ENCODE measurements at regions not wholly inside any gene's neighbourhood (a gene's known extent, or its start where the extent isn't known, plus 50 kb on each side); places are given as distances from the start of the nearest gene placed in this dataset.

DNA sequence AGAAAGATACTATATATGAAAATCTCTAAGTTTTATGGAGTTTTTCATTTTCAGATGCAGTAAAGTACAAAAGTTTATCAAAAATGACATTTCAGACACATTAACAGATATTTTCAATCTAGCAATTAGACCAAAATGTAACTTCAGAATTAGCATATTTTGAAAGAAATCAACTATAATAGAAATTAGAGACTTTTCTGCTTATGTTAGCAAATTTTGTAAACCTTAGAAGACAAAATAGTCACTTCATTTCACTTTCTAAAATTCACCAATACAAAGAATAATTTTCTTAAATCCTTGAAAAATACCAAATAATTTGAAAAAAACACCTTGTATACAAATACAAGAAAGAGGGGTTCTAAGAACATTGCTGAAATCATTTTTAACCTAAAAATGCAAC, 135.8 kb upstream of the FIBIN start:
- Histone ChIP-seq H3K27me3 (ENCODE audit: insufficient read depth, low read length) (no peaks in the 10 kb centered on the region), H3K9ac (ENCODE audit: low read length) (no peak overlapping the region), H3K36me3 (ENCODE audit: control insufficient read depth in 1 of 2, insufficient read depth in 2 of 2, low read length in 2 of 2) (no peaks in the 10 kb centered on the region; a peak in 1 of 4 replicates), H3K27ac (ENCODE audit: low read depth, low read length) (no peak overlapping the region), H4K20me1 (ENCODE audit: insufficient read depth) (no peaks in the 10 kb centered on the region), H3K4me3 (replicated peaks in 1 of 2; ENCODE audit: low read depth in 1 of 2, low read length in 2 of 2) (no peak overlapping the region), H3K4me1 (ENCODE audit: control insufficient read depth in 1 of 2, insufficient read depth in 2 of 2, low read length in 2 of 2) (no peaks in the 10 kb centered on the region), H3K9me3 (ENCODE audit: control insufficient read depth in 1 of 2, insufficient read depth in 1 of 2, low read depth in 1 of 2, low read length in 2 of 2) (peaks cover 0 to 7% of the 10 kb centered on the region in 2 experiments; a peak in 1 of 4 replicates), H3K9me2 (ENCODE audit: insufficient read depth) (no peaks in the 10 kb centered on the region), H2AFZ (ENCODE audit: low read depth, low read length, poor library complexity, severe bottlenecking) (no peak overlapping the region), H3K4me2 (ENCODE audit: low read length) (no peak overlapping the region), H3K79me2 (ENCODE audit: insufficient read depth, low read length) (no peaks in the 10 kb centered on the region)
- ChIA-PET POLR2A (no interaction called here), CTCF (no interaction called here), RAD21 (ENCODE audit: low non-redundant PET in 1 of 2, low total read pairs in 2 of 2, uncharacterized antibody in 2 of 2, unreplicated experiment in 2 of 2) (no interaction called here)
- intact Hi-C loops (cut with micrococcal nuclease), result no loop called here
- no TSS peak for BruUV-seq (replicated peaks)
- ATAC-seq (no peak), DNase-seq (ENCODE audit: low read depth, low spot score) (no peak)
- TF ChIP-seq MAX (IDR thresholded peaks at IDR 0.05) (no peak), CTCF (IDR thresholded peaks at IDR 0.05 in 2 of 3, conservative IDR thresholded peaks at IDR 0.05 in 1 of 3; ENCODE audit: borderline replicate concordance in 1 of 3, insufficient read depth in 1 of 3, low read depth in 2 of 3, low read length in 2 of 3) (no peak), SP1 (IDR thresholded peaks at IDR 0.05; ENCODE audit: low read depth) (no peak)

GRCh38 chr11:26859416-26859815, 134.5 kb upstream of the FIBIN start:
- Histone ChIP-seq H4K20me1 (ENCODE audit: insufficient read depth) (no peaks in the 10 kb centered on the region), H3K9ac (ENCODE audit: low read length) (no peak overlapping the region), H3K4me1 (ENCODE audit: control insufficient read depth in 1 of 2, insufficient read depth in 2 of 2, low read length in 2 of 2) (no peaks in the 10 kb centered on the region), H3K4me3 (replicated peaks in 1 of 2; ENCODE audit: low read depth in 1 of 2, low read length in 2 of 2) (no peak overlapping the region), H3K9me2 (ENCODE audit: insufficient read depth) (no peaks in the 10 kb centered on the region), H3K9me3 (ENCODE audit: control insufficient read depth in 1 of 2, insufficient read depth in 1 of 2, low read depth in 1 of 2, low read length in 2 of 2) (peaks cover 0 to 8% of the 10 kb centered on the region in 2 experiments; a peak in 1 of 4 replicates), H3K79me2 (ENCODE audit: insufficient read depth, low read length) (no peaks in the 10 kb centered on the region), H2AFZ (ENCODE audit: low read depth, low read length, poor library complexity, severe bottlenecking) (no peak overlapping the region), H3K27ac (ENCODE audit: low read depth, low read length) (no peak overlapping the region), H3K4me2 (ENCODE audit: low read length) (no peak overlapping the region), H3K27me3 (ENCODE audit: insufficient read depth, low read length) (no peaks in the 10 kb centered on the region), H3K36me3 (ENCODE audit: control insufficient read depth in 1 of 2, insufficient read depth in 2 of 2, low read length in 2 of 2) (no peaks in the 10 kb centered on the region; a peak in 1 of 4 replicates)
- ChIA-PET CTCF (no interaction called here), POLR2A (no interaction called here), RAD21 (ENCODE audit: low non-redundant PET in 1 of 2, low total read pairs in 2 of 2, uncharacterized antibody in 2 of 2, unreplicated experiment in 2 of 2) (no interaction called here)
- BruUV-seq (replicated peaks), result no TSS peak
- no peak for ATAC-seq
- DNase-seq (ENCODE audit: low read depth, low spot score), result no peak
- intact Hi-C loops (cut with micrococcal nuclease), result no loop called here
- TF ChIP-seq EGR1 (IDR thresholded peaks at IDR 0.05; ENCODE audit: low read depth) (no peak), CBX3 (IDR thresholded peaks at IDR 0.05; ENCODE audit: low read depth) (no peak), YY1 (IDR thresholded peaks at IDR 0.05; ENCODE audit: extremely low read depth, insufficient replicate concordance, low read depth, low read length) (no peak), FOSL1 (IDR thresholded peaks at IDR 0.05; ENCODE audit: low read depth) (no peak), SIN3A (IDR thresholded peaks at IDR 0.05; ENCODE audit: low read depth) (no peak), SRF (IDR thresholded peaks at IDR 0.05; ENCODE audit: low read depth) (no peak), RAD21 (IDR thresholded peaks at IDR 0.05; ENCODE audit: low read depth) (no peak), REST (IDR thresholded peaks at IDR 0.05; ENCODE audit: low read depth) (no peak), JUND (IDR thresholded peaks at IDR 0.05) (no peak), ZFX (IDR thresholded peaks at IDR 0.05) (no peak), CTCF (IDR thresholded peaks at IDR 0.05 in 2 of 3, conservative IDR thresholded peaks at IDR 0.05 in 1 of 3; ENCODE audit: borderline replicate concordance in 1 of 3, insufficient read depth in 1 of 3, low read depth in 2 of 3, low read length in 2 of 3) (no peak)
- TF ChIP-seq, protein P1, sequence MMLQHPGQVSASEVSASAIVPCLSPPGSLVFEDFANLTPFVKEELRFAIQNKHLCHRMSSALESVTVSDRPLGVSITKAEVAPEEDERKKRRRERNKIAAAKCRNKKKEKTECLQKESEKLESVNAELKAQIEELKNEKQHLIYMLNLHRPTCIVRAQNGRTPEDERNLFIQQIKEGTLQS (IDR thresholded peaks at IDR 0.05), result no peak

Measured in HCT116 (cell line).